ENCODE measurements at regions not wholly inside any gene's neighbourhood (a gene's known extent, or its start where the extent isn't known, plus 50 kb on each side); places are given as distances from the start of the nearest gene placed in this dataset.
A peak's percentile ranks its signal among the peaks of the same experiment; 100 is the strongest.

DNA sequence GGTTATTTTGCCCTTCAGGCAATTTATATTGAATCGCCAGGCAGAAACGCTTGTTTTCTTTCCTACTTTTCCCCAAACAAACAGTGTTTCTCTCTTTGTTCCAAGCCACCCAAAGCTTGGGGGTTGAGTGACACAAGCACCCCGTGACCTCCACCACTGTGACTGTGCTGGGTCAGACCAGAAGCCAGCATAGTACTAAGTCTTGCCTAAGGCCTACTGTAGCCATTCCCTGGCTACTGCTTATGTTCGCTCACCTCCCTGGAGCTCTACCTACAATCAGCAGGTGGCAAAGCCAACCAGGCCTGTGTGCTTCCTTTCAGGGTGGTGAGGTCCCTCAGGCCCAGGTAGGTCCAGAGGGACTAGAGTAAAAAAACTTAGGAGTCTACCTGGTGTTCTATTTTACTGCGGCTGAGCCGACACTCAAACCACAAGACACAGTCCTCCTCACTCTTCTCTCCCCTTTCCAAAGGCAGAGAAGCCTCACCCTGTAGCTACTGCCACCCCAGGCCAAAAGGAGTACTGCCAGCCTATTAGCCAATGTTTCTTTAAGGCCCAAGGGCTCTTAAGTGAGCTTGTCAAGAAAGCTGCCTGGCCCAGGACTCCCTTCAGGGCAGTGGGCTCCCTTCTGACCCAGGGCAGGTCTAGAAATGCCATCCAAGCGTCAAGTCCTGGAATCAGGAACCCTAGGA, 411.8 kb upstream of the MIS18BP1 start:
- TF ChIP-seq, protein P1, sequence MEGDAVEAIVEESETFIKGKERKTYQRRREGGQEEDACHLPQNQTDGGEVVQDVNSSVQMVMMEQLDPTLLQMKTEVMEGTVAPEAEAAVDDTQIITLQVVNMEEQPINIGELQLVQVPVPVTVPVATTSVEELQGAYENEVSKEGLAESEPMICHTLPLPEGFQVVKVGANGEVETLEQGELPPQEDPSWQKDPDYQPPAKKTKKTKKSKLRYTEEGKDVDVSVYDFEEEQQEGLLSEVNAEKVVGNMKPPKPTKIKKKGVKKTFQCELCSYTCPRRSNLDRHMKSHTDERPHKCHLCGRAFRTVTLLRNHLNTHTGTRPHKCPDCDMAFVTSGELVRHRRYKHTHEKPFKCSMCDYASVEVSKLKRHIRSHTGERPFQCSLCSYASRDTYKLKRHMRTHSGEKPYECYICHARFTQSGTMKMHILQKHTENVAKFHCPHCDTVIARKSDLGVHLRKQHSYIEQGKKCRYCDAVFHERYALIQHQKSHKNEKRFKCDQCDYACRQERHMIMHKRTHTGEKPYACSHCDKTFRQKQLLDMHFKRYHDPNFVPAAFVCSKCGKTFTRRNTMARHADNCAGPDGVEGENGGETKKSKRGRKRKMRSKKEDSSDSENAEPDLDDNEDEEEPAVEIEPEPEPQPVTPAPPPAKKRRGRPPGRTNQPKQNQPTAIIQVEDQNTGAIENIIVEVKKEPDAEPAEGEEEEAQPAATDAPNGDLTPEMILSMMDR (IDR thresholded peaks at IDR 0.05) = peak; percentile 60
- no peak for TF ChIP-seq ZFX (IDR thresholded peaks at IDR 0.05; ENCODE audit: borderline replicate concordance)

Data from 22Rv1 (cell line).